ENCODE measurements at regions not wholly inside any gene's neighbourhood (a gene's known extent, or its start where the extent isn't known, plus 50 kb on each side); places are given as distances from the start of the nearest gene placed in this dataset.

DNA sequence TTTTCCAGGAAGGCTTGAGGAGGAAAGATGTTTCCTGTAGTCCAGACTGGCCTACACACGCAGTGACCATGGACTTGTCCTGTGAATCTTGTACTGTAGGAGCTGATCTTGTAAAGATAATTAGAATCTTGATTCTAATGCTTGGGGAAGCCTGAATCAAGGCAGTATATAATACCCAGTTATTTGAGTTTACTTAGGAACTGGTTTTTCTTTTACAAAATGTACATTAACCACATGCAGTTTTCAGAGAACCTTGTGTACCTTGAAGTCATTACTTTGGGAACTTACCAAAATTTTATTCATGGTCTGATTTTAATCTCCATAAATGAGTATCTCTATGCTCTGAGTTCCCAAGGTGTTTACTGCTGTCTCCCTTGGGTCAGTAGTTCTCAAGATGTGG, 439.9 kb upstream of the AZI2 start:
- H3K4me3 ChIP-seq (ENCODE audit: low read length) = no peak overlapping the region
- H3K4ac ChIP-seq (ENCODE audit: low read depth, low read length) = no peak overlapping the region
- no peak overlapping the region for H3K27ac ChIP-seq (ENCODE audit: low read depth, low read length)
- no peaks in the 10 kb centered on the region for H3K4me1 ChIP-seq (ENCODE audit: control insufficient read depth, low read depth, low read length)
- DNase-seq = no peak
- no peak overlapping the region for H2BK120ac ChIP-seq (ENCODE audit: low read depth, low read length)
- H3K79me2 ChIP-seq (ENCODE audit: control insufficient read depth, insufficient read depth, low read length) = no peaks in the 10 kb centered on the region
- H3K4me2 ChIP-seq (ENCODE audit: low read length) = no peak overlapping the region
- H3K56ac ChIP-seq (ENCODE audit: low read length) = no peak overlapping the region
- no peak overlapping the region for H3K18ac ChIP-seq (ENCODE audit: low read length)
- H4K5ac ChIP-seq (ENCODE audit: low read length) = no peak overlapping the region
- no CpG with 5 or more reads among the region's 1 CpG for WGBS (ENCODE audit: extremely low coverage, insufficient coverage, low lambda C conversion rate)
- H2BK15ac ChIP-seq (replicated peaks; ENCODE audit: low read depth) = no peak overlapping the region
- no peak overlapping the region for H2AK5ac ChIP-seq (ENCODE audit: low read length)
- no peak overlapping the region for H2BK5ac ChIP-seq (ENCODE audit: low read length)
- H3K27me3 ChIP-seq (ENCODE audit: insufficient read depth, low read length, poor library complexity) = no peaks in the 10 kb centered on the region
- no peak overlapping the region for H3K23ac ChIP-seq (ENCODE audit: low read length)
- no peak overlapping the region for H4K8ac ChIP-seq (ENCODE audit: low read depth, low read length)
- H3K36me3 ChIP-seq (ENCODE audit: control insufficient read depth, insufficient read depth, low read length) = no peaks in the 10 kb centered on the region
- H3K79me1 ChIP-seq (ENCODE audit: low read length) = no peaks in the 10 kb centered on the region
- no peak overlapping the region for H3K9ac ChIP-seq (ENCODE audit: low read length)

- no peak for DNase-seq
- Histone ChIP-seq H3K56ac (ENCODE audit: low read length) (no peak overlapping the region), H3K18ac (ENCODE audit: low read length) (no peak overlapping the region), H3K79me1 (ENCODE audit: low read length) (no peaks in the 10 kb centered on the region), H2BK15ac (replicated peaks; ENCODE audit: low read depth) (no peak overlapping the region), H3K79me2 (ENCODE audit: control insufficient read depth, insufficient read depth, low read length) (no peaks in the 10 kb centered on the region), H3K4ac (ENCODE audit: low read depth, low read length) (no peak overlapping the region), H3K9ac (ENCODE audit: low read length) (no peak overlapping the region), H3K27ac (ENCODE audit: low read depth, low read length) (no peak overlapping the region), H2BK5ac (ENCODE audit: low read length) (no peak overlapping the region), H4K5ac (ENCODE audit: low read length) (no peak overlapping the region), H3K4me1 (ENCODE audit: control insufficient read depth, low read depth, low read length) (no peaks in the 10 kb centered on the region), H2AK5ac (ENCODE audit: low read length) (no peak overlapping the region), H3K23ac (ENCODE audit: low read length) (no peak overlapping the region), H3K4me2 (ENCODE audit: low read length) (no peak overlapping the region), H3K4me3 (ENCODE audit: low read length) (no peak overlapping the region), H2BK120ac (ENCODE audit: low read depth, low read length) (no peak overlapping the region), H3K36me3 (ENCODE audit: control insufficient read depth, insufficient read depth, low read length) (no peaks in the 10 kb centered on the region), H3K27me3 (ENCODE audit: insufficient read depth, low read length, poor library complexity) (no peaks in the 10 kb centered on the region), H4K8ac (ENCODE audit: low read depth, low read length) (no peak overlapping the region)
- no CpG with 5 or more reads among the region's 6 CpGs for WGBS (ENCODE audit: extremely low coverage, insufficient coverage, low lambda C conversion rate)
Measured at GRCh38 chr3:28791713-28792255, 443.2 kb upstream of the AZI2 start.

GRCh38 chr3:28792604-28793003, 444.0 kb upstream of the AZI2 start:
- H2BK15ac ChIP-seq (replicated peaks; ENCODE audit: low read depth) = no peak overlapping the region
- H3K79me2 ChIP-seq (ENCODE audit: control insufficient read depth, insufficient read depth, low read length) = no peaks in the 10 kb centered on the region
- H3K9ac ChIP-seq (ENCODE audit: low read length) = no peak overlapping the region
- H3K4me1 ChIP-seq (ENCODE audit: control insufficient read depth, low read depth, low read length) = no peaks in the 10 kb centered on the region
- no peak overlapping the region for H2BK5ac ChIP-seq (ENCODE audit: low read length)
- no peaks in the 10 kb centered on the region for H3K79me1 ChIP-seq (ENCODE audit: low read length)
- H3K18ac ChIP-seq (ENCODE audit: low read length) = no peak overlapping the region
- no peaks in the 10 kb centered on the region for H3K27me3 ChIP-seq (ENCODE audit: insufficient read depth, low read length, poor library complexity)
- no peak overlapping the region for H3K4me3 ChIP-seq (ENCODE audit: low read length)
- H3K23ac ChIP-seq (ENCODE audit: low read length) = no peak overlapping the region
- H3K4me2 ChIP-seq (ENCODE audit: low read length) = no peak overlapping the region
- WGBS (ENCODE audit: extremely low coverage, insufficient coverage, low lambda C conversion rate) = no CpG with 5 or more reads among the region's 2 CpGs
- H2BK120ac ChIP-seq (ENCODE audit: low read depth, low read length) = no peak overlapping the region
- no peak overlapping the region for H3K56ac ChIP-seq (ENCODE audit: low read length)
- no peak for DNase-seq
- H4K5ac ChIP-seq (ENCODE audit: low read length) = no peak overlapping the region
- H3K27ac ChIP-seq (ENCODE audit: low read depth, low read length) = no peak overlapping the region
- H2AK5ac ChIP-seq (ENCODE audit: low read length) = no peak overlapping the region
- H3K36me3 ChIP-seq (ENCODE audit: control insufficient read depth, insufficient read depth, low read length) = no peaks in the 10 kb centered on the region
- no peak overlapping the region for H4K8ac ChIP-seq (ENCODE audit: low read depth, low read length)
- no peak overlapping the region for H3K4ac ChIP-seq (ENCODE audit: low read depth, low read length)

DNA sequence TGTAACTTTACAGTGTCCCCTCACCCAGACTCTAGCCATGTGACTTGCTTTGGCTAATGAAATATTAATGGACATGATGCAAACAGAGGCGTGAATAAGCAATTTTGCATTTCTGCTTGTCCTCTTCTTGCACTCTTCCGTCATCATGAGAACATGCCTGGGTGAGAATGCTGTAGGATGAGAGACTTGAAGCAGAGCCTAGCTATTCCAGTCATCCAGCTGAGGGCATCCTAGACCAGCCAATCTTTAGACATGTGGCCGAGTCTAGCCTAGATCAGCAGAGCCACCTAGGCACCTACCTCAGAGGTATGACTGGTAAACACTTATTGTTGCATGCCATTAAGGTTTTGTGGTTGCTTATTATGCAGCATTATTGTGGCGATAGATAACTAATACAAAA, 450.5 kb upstream of the AZI2 start:
- no peak overlapping the region for H4K8ac ChIP-seq (ENCODE audit: low read depth, low read length)
- H3K4me3 ChIP-seq (ENCODE audit: low read length) = no peak overlapping the region
- H4K5ac ChIP-seq (ENCODE audit: low read length) = no peak overlapping the region
- DNase-seq = peak; percentile 59
- no peak overlapping the region for H2BK120ac ChIP-seq (ENCODE audit: low read depth, low read length)
- H3K27me3 ChIP-seq (ENCODE audit: insufficient read depth, low read length, poor library complexity) = no peaks in the 10 kb centered on the region
- no peak overlapping the region for H3K23ac ChIP-seq (ENCODE audit: low read length)
- H3K27ac ChIP-seq (ENCODE audit: low read depth, low read length) = no peak overlapping the region
- no CpG with 5 or more reads among the region's 4 CpGs for WGBS (ENCODE audit: extremely low coverage, insufficient coverage, low lambda C conversion rate)
- H3K4ac ChIP-seq (ENCODE audit: low read depth, low read length) = no peak overlapping the region
- H3K18ac ChIP-seq (ENCODE audit: low read length) = no peak overlapping the region
- no peaks in the 10 kb centered on the region for H3K79me2 ChIP-seq (ENCODE audit: control insufficient read depth, insufficient read depth, low read length)
- H2AK5ac ChIP-seq (ENCODE audit: low read length) = no peak overlapping the region
- H3K36me3 ChIP-seq (ENCODE audit: control insufficient read depth, insufficient read depth, low read length) = no peaks in the 10 kb centered on the region
- no peak overlapping the region for H3K56ac ChIP-seq (ENCODE audit: low read length)
- no peaks in the 10 kb centered on the region for H3K4me1 ChIP-seq (ENCODE audit: control insufficient read depth, low read depth, low read length)
- H2BK5ac ChIP-seq (ENCODE audit: low read length) = no peak overlapping the region
- no peak overlapping the region for H2BK15ac ChIP-seq (replicated peaks; ENCODE audit: low read depth)
- H3K79me1 ChIP-seq (ENCODE audit: low read length) = no peaks in the 10 kb centered on the region
- no peak overlapping the region for H3K4me2 ChIP-seq (ENCODE audit: low read length)
- H3K9ac ChIP-seq (ENCODE audit: low read length) = no peak overlapping the region

- H3K27me3 ChIP-seq (ENCODE audit: insufficient read depth, low read length, poor library complexity) = no peaks in the 10 kb centered on the region
- no peak overlapping the region for H3K27ac ChIP-seq (ENCODE audit: low read depth, low read length)
- H3K9ac ChIP-seq (ENCODE audit: low read length) = no peak overlapping the region
Measured at GRCh38 chr3:28800203-28800602, 451.6 kb upstream of the AZI2 start.

DNA sequence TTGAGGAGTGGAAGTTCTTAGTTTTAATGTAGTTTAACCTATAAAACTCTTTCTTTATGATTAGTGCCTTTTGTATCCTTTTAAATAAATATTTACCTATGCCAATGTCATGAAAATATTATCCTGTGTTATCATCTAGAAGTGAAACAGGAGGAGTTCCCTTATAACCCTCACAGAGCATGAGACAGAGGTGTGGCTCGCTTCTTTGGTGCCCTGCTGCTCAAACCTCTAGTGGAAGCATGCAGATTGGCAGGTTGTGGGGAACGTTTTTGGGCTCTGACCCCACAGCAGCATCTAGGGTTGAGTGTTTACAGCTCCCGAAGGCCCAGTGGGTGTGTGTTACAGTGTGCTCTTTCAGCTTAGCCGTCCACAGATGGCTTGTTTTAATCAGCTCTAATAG, 459.4 kb upstream of the AZI2 start:
- Histone ChIP-seq H3K4me2 (ENCODE audit: low read length) (no peak overlapping the region), H3K4me3 (ENCODE audit: low read length) (no peak overlapping the region), H3K27ac (ENCODE audit: low read depth, low read length) (no peak overlapping the region), H2BK15ac (replicated peaks; ENCODE audit: low read depth) (no peak overlapping the region), H3K27me3 (ENCODE audit: insufficient read depth, low read length, poor library complexity) (no peaks in the 10 kb centered on the region), H2BK5ac (ENCODE audit: low read length) (no peak overlapping the region), H4K8ac (ENCODE audit: low read depth, low read length) (no peak overlapping the region), H4K5ac (ENCODE audit: low read length) (no peak overlapping the region), H3K79me2 (ENCODE audit: control insufficient read depth, insufficient read depth, low read length) (no peaks in the 10 kb centered on the region), H3K4me1 (ENCODE audit: control insufficient read depth, low read depth, low read length) (no peaks in the 10 kb centered on the region), H3K23ac (ENCODE audit: low read length) (no peak overlapping the region), H3K4ac (ENCODE audit: low read depth, low read length) (no peak overlapping the region), H3K79me1 (ENCODE audit: low read length) (no peaks in the 10 kb centered on the region), H3K18ac (ENCODE audit: low read length) (no peak overlapping the region), H2BK120ac (ENCODE audit: low read depth, low read length) (no peak overlapping the region), H3K9ac (ENCODE audit: low read length) (no peak overlapping the region), H3K56ac (ENCODE audit: low read length) (no peak overlapping the region), H2AK5ac (ENCODE audit: low read length) (no peak overlapping the region), H3K36me3 (ENCODE audit: control insufficient read depth, insufficient read depth, low read length) (no peaks in the 10 kb centered on the region)
- DNase-seq = no peak
- WGBS (ENCODE audit: extremely low coverage, insufficient coverage, low lambda C conversion rate) = no CpG with 5 or more reads among the region's 4 CpGs

More at GRCh38 chr3:28800203-28800602, 451.6 kb upstream of the AZI2 start:
- H2BK5ac ChIP-seq (ENCODE audit: low read length) = no peak overlapping the region
- no peak overlapping the region for H3K4me2 ChIP-seq (ENCODE audit: low read length)
- no peak overlapping the region for H3K4me3 ChIP-seq (ENCODE audit: low read length)
- H3K79me2 ChIP-seq (ENCODE audit: control insufficient read depth, insufficient read depth, low read length) = no peaks in the 10 kb centered on the region
- no peak for DNase-seq
- no peak overlapping the region for H2AK5ac ChIP-seq (ENCODE audit: low read length)
- no peak overlapping the region for H2BK120ac ChIP-seq (ENCODE audit: low read depth, low read length)
- WGBS (ENCODE audit: extremely low coverage, insufficient coverage, low lambda C conversion rate) = no CpG with 5 or more reads among the region's 1 CpG
- H3K18ac ChIP-seq (ENCODE audit: low read length) = no peak overlapping the region
- no peaks in the 10 kb centered on the region for H3K79me1 ChIP-seq (ENCODE audit: low read length)
- no peaks in the 10 kb centered on the region for H3K4me1 ChIP-seq (ENCODE audit: control insufficient read depth, low read depth, low read length)
- H3K23ac ChIP-seq (ENCODE audit: low read length) = no peak overlapping the region
- H2BK15ac ChIP-seq (replicated peaks; ENCODE audit: low read depth) = no peak overlapping the region
- H3K56ac ChIP-seq (ENCODE audit: low read length) = no peak overlapping the region
- H4K8ac ChIP-seq (ENCODE audit: low read depth, low read length) = no peak overlapping the region
- no peaks in the 10 kb centered on the region for H3K36me3 ChIP-seq (ENCODE audit: control insufficient read depth, insufficient read depth, low read length)
- no peak overlapping the region for H4K5ac ChIP-seq (ENCODE audit: low read length)
- H3K4ac ChIP-seq (ENCODE audit: low read depth, low read length) = no peak overlapping the region

All from mesendoderm (in vitro differentiated cells).